SK-N-SH (cell line): ENCODE measurements at regions not wholly inside any gene's neighbourhood (a gene's known extent, or its start where the extent isn't known, plus 50 kb on each side); places are given as distances from the start of the nearest gene placed in this dataset.

Experiments used
- CTCF ChIP-seq: fragments of 200-600 bp; sonication (generic); IDR thresholded peaks from 2 replicates; pipeline ENCODE4 v1.6.1; 2017; ENCODE audit warnings: antibody characterized with exemption, mild to moderate bottlenecking, moderate library complexity
- EP300 ChIP-seq, 2 experiments: IDR thresholded peaks; 2 replicates each; pipeline versions ENCODE4 v1.4.0 to v1.6.1; 2012; ENCODE audit warnings: borderline replicate concordance in 1 of 2, low read depth in 1 of 2, low read length in 1 of 2
- NFIC ChIP-seq: IDR thresholded peaks from 2 replicates; pipeline ENCODE4 v1.4.0; 2012; ENCODE audit warnings: borderline replicate concordance
- PBX3 ChIP-seq: IDR thresholded peaks from 2 replicates; pipeline ENCODE4; 2012
- POLR2AphosphoS5 ChIP-seq: IDR thresholded peaks from 2 replicates; pipeline ENCODE4 v1.6.1; 2012; ENCODE audit warnings: low read depth, low read length
- RAD21 ChIP-seq: IDR thresholded peaks from 2 replicates; pipeline ENCODE4 v1.6.1; 2012; ENCODE audit warnings: mild to moderate bottlenecking, low read length
- TF ChIP-seq, protein P1 (sequence below): fragments of 150-350 bp; IDR thresholded peaks from 2 replicates; pipeline ENCODE4 v1.6.1; 2016; ENCODE audit warnings: mild to moderate bottlenecking, low read depth, low read length

GRCh38 chr12:84148335-84148734, 764.3 kb downstream of the SLC6A15 start:
- TF ChIP-seq PBX3 (no peak), RAD21 (no peak), CTCF (no peak), EP300 (IDR thresholded peaks at IDR 0.05; ENCODE audit: borderline replicate concordance in 1 of 2, low read depth in 1 of 2, low read length in 1 of 2) (no peak), NFIC (no peak), POLR2AphosphoS5 (no peak)
- TF ChIP-seq, protein P1, sequence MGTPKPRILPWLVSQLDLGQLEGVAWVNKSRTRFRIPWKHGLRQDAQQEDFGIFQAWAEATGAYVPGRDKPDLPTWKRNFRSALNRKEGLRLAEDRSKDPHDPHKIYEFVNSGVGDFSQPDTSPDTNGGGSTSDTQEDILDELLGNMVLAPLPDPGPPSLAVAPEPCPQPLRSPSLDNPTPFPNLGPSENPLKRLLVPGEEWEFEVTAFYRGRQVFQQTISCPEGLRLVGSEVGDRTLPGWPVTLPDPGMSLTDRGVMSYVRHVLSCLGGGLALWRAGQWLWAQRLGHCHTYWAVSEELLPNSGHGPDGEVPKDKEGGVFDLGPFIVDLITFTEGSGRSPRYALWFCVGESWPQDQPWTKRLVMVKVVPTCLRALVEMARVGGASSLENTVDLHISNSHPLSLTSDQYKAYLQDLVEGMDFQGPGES = no peak
